ENCODE measurements at regions not wholly inside any gene's neighbourhood (a gene's known extent, or its start where the extent isn't known, plus 50 kb on each side); places are given as distances from the start of the nearest gene placed in this dataset.
"Not testable (repeated sequence)": the region's sequence is repeated elsewhere in the genome, so short reads cannot be mapped to it uniquely, and the experiment has no call there.

- Histone ChIP-seq H3K36me3 (no peaks in the 10 kb centered on the region), H3K27ac (no peak overlapping the region), H3K4me1 (ENCODE audit: insufficient read depth) (no peaks in the 10 kb centered on the region), H3K27me3 (no peaks in the 10 kb centered on the region), H3K9me3 (no peaks in the 10 kb centered on the region), H3K4me3 (no peak overlapping the region)
- intact Hi-C loops (cut with DNase I): no loop called here
- no peak for DNase-seq
- TF ChIP-seq POLR2A (IDR thresholded peaks at IDR 0.05) (no peak), EP300 (IDR thresholded peaks at IDR 0.05) (no peak), CTCF (IDR thresholded peaks at IDR 0.05) (no peak)
- WGBS, 3 donors: 88 to 93% (median 91%) methylated on average over 1 of the region's 1 CpG
Observed at GRCh38 chr12:72179841-72180240, 92.3 kb upstream of the TRHDE start.

GRCh38 chr12:72184971-72185533 is 87.1 kb upstream of the TRHDE start:
- WGBS, 3 donors: 92 to 97% (median 97%) methylated on average over 29 to 33 of the region's 33 CpGs
- H3K36me3 ChIP-seq; DNase-seq; H3K4me3 ChIP-seq; H3K27ac ChIP-seq; intact Hi-C loops (cut with DNase I); H3K4me1 ChIP-seq (ENCODE audit: insufficient read depth); H3K27me3 ChIP-seq; H3K9me3 ChIP-seq: not testable (repeated sequence)

DNA sequence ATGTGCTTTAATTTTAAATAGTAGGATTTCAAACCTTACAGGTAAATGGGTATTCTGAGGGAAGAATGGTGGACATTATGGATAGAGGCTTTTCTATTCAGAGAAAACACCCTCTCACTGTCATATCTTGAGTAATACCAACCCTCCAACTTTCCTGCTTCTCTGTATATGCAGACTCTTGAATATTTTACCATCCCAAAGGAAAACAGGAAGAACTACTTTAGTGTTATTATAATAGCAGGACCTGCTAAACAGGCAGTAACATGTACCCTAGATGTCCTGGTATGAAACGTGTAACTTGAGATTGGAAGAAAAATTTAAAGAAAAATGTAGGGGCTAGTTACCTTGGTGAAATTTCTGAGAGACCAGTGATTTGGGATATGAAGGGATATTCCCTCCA is 82.9 kb upstream of the TRHDE start:
- no peaks in the 10 kb centered on the region for H3K36me3 ChIP-seq
- intact Hi-C loops (cut with DNase I): no loop called here

DNA sequence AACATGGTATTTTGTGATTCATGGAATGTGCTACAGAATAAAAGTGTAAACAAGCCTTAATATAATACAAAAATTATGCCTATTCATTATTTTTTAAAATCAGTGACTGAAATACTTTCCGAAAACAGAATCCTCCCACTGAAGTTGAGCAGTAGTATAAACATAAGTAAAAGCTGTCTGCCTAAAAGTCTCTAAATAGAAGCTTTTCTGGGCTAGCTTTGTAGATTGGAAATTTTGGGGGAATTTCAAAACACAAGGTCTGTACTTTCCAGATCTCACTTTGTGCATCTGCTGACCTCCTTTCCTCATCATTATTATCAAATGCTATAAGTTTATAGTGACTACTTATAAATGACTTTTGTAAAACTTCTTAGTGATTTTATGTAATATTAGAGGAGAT is 80.4 kb upstream of the TRHDE start:
- TF ChIP-seq CTCF (IDR thresholded peaks at IDR 0.05): no peak
- no peak for TF ChIP-seq POLR2A (IDR thresholded peaks at IDR 0.05)
- TF ChIP-seq EP300 (IDR thresholded peaks at IDR 0.05): no peak
- H3K4me3 ChIP-seq: no peak overlapping the region
- intact Hi-C loops (cut with DNase I): no loop called here
- H3K4me1 ChIP-seq (ENCODE audit: insufficient read depth): no peaks in the 10 kb centered on the region
- WGBS, 3 donors: 8 to 9% (median 8%) methylated on average over 1 of the region's 1 CpG
- no peaks in the 10 kb centered on the region for H3K36me3 ChIP-seq
- no peak overlapping the region for H3K27ac ChIP-seq
- no peak for DNase-seq
- no peaks in the 10 kb centered on the region for H3K27me3 ChIP-seq
- H3K9me3 ChIP-seq: no peaks in the 10 kb centered on the region

More for the DNA sequence above, 82.9 kb upstream of the TRHDE start:
- WGBS, 3 donors: 58 to 67% (median 63%) methylated on average over 1 of the region's 1 CpG
- no peak for DNase-seq
- Histone ChIP-seq H3K27me3 (no peaks in the 10 kb centered on the region), H3K27ac (no peak overlapping the region), H3K4me1 (ENCODE audit: insufficient read depth) (no peaks in the 10 kb centered on the region), H3K4me3 (no peak overlapping the region), H3K9me3 (no peaks in the 10 kb centered on the region)
- TF ChIP-seq POLR2A (IDR thresholded peaks at IDR 0.05) (no peak), EP300 (IDR thresholded peaks at IDR 0.05) (no peak), CTCF (IDR thresholded peaks at IDR 0.05) (no peak)

DNA sequence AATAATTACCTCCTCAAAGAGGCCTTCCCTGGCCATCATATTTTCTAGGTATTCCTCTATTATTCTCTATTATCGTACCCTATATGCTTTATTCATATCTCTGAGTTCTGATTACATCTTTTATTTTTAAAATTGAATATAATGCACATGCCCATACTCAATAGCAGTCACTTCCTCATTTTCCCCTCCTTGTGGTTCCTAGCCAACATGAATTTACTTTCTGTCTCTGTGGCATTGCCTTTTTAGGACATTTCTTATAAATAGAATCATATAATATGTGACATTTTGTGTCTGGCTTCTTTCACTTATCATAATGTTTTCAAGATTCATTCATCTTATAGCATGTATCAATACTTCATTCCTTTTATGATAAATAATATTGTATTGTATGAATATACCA is 74.4 kb upstream of the TRHDE start:
- no peaks in the 10 kb centered on the region for H3K9me3 ChIP-seq
- intact Hi-C loops (cut with DNase I): no loop called here
- no peaks in the 10 kb centered on the region for H3K4me1 ChIP-seq (ENCODE audit: insufficient read depth)
- no peak for TF ChIP-seq CTCF (IDR thresholded peaks at IDR 0.05)
- TF ChIP-seq EP300 (IDR thresholded peaks at IDR 0.05): no peak
- no peak for TF ChIP-seq POLR2A (IDR thresholded peaks at IDR 0.05)
- H3K27ac ChIP-seq: no peak overlapping the region
- no peaks in the 10 kb centered on the region for H3K27me3 ChIP-seq
- 86 to 92% (median 87%) methylated on average over 1 of the region's 1 CpG for WGBS, 3 donors
- H3K36me3 ChIP-seq: no peaks in the 10 kb centered on the region
- DNase-seq: no peak
- no peak overlapping the region for H3K4me3 ChIP-seq
